NB4 (cell line): ENCODE measurements at regions not wholly inside any gene's neighbourhood (a gene's known extent, or its start where the extent isn't known, plus 50 kb on each side); places are given as distances from the start of the nearest gene placed in this dataset.

Experiments
- DNase-seq: peaks from one replicate; pipeline ENCODE4 v3.0.0; 2010; ENCODE audit warnings: low read depth
- H3K4me3 ChIP-seq: one replicate; pipeline ENCODE4 v1.5.1; 2011; ENCODE audit warnings: mild to moderate bottlenecking, low read depth, low read length, moderate library complexity
- CTCF ChIP-seq: IDR thresholded peaks from one replicate; pipeline ENCODE4 v1.5.1; 2012; ENCODE audit warnings: low read depth, low read length
- MAX ChIP-seq: IDR thresholded peaks from 2 replicates; pipeline ENCODE4 v1.6.1; 2011; ENCODE audit warnings: low read depth, low read length
- MYC ChIP-seq: IDR thresholded peaks from 2 replicates; pipeline ENCODE4 v1.6.1; 2011; ENCODE audit warnings: low read depth, low read length
- POLR2A ChIP-seq: IDR thresholded peaks from 2 replicates; pipeline ENCODE4 v1.6.1; 2011; ENCODE audit warnings: mild to moderate bottlenecking; ENCODE audit not compliant: insufficient read length; ENCODE audit errors: extremely low read depth

- TF ChIP-seq MYC = no peak
- no peak for TF ChIP-seq CTCF
- no peak for TF ChIP-seq MAX
- no peak overlapping the region for H3K4me3 ChIP-seq
- no peak for DNase-seq
Measured at GRCh38 chr2:19250906-19251305, 107.5 kb downstream of the OSR1 start.

GRCh38 chr2:19247186-19247585 is 111.2 kb downstream of the OSR1 start:
- no peak for DNase-seq
- no peak for TF ChIP-seq CTCF
- TF ChIP-seq MYC = no peak
- H3K4me3 ChIP-seq = no peak overlapping the region

GRCh38 chr2:19246496-19246895 is 111.9 kb downstream of the OSR1 start:
- no peak overlapping the region for H3K4me3 ChIP-seq
- no peak for DNase-seq
- TF ChIP-seq MAX (no peak), CTCF (no peak), POLR2A (no peak), MYC (no peak)

- H3K4me3 ChIP-seq = no peak overlapping the region
- DNase-seq = no peak
- TF ChIP-seq CTCF (no peak), MYC (no peak), MAX (no peak), POLR2A (no peak)
Measured at GRCh38 chr2:19244460-19245363, 113.7 kb downstream of the OSR1 start.

- no peak for TF ChIP-seq MAX
- no peak for TF ChIP-seq POLR2A
- TF ChIP-seq MYC = no peak
- TF ChIP-seq CTCF = no peak
Measured at GRCh38 chr2:19238440-19239060, 119.9 kb downstream of the OSR1 start.

More at GRCh38 chr2:19238440-19239060, 119.9 kb downstream of the OSR1 start:
- no peak for DNase-seq
- H3K4me3 ChIP-seq = no peak overlapping the region
